Stimulated activated effector memory CD8-positive, alpha-beta T cell treated with anti-CD3 and anti-CD28 coated beads, Interleukin-12 subunit alpha, Interleukin-12 subunit beta, amount 100 ng/mL, for 72 hours (primary cell): ENCODE measurements at regions not wholly inside any gene's neighbourhood (a gene's known extent, or its start where the extent isn't known, plus 50 kb on each side); places are given as distances from the start of the nearest gene placed in this dataset.

Experiments
- ATAC-seq: fragments of 150-1000 bp; cut with Tn5 transposase; 2 replicates; pipeline ENCODE4 v1.10.0; 2021
- DNase-seq, 2 donors: peaks; one replicate each; pipeline ENCODE4 v3.0.0; 2021 to 2022; ENCODE audit warnings: low spot score in 2 of 2
- H3K27ac Mint-ChIP-seq: one replicate; pipeline ENCODE4 v1.8.0; 2022; ENCODE audit warnings: mild to moderate bottlenecking, mixed read lengths
- H3K36me3 Mint-ChIP-seq: one replicate; pipeline ENCODE4 v1.8.0; 2022; ENCODE audit warnings: mild to moderate bottlenecking, mixed read lengths
- H3K4me1 Mint-ChIP-seq: one replicate; pipeline ENCODE4 v1.8.0; 2022; ENCODE audit warnings: mixed read lengths
- H3K4me3 Mint-ChIP-seq: one replicate; pipeline ENCODE4 v1.8.0; 2022; ENCODE audit warnings: mild to moderate bottlenecking, mixed read lengths
- H3K9me3 Mint-ChIP-seq: one replicate; pipeline ENCODE4 v1.8.0; 2022; ENCODE audit warnings: mixed read lengths

GRCh38 chr6:163929538-163929937, 515.0 kb downstream of the QKI start:
- ATAC-seq (no peak), DNase-seq (no peak)
- Mint-ChIP-seq H3K4me1 (no peaks in the 10 kb centered on the region), H3K36me3 (no peaks in the 10 kb centered on the region), H3K27ac (no peak overlapping the region), H3K9me3 (no peaks in the 10 kb centered on the region), H3K4me3 (no peak overlapping the region)

DNA sequence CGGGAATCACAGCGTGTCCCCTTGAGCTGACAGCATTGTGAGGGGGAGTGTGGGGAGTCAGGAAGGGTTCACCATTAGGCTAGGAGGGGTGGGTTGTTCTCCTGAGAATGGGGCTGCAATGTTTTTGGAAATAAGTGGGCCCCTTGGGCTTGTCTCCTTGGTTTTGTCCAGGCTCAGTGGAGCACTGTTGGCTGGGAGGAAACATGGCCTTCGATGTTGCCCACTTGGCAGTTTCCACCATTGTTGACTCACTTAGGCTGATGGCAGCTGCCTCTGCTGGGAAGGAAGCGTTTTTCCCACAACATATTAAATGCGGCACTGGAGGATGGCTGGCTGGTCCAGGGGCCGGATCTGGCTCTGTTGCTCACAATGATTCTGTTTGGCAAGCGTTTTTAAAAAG, 512.1 kb downstream of the QKI start:
- no peaks in the 10 kb centered on the region for H3K36me3 Mint-ChIP-seq
- H3K9me3 Mint-ChIP-seq, result no peaks in the 10 kb centered on the region
- H3K4me3 Mint-ChIP-seq, result no peak overlapping the region
- no peak overlapping the region for H3K27ac Mint-ChIP-seq
- DNase-seq (no peak), ATAC-seq (no peak)
- no peaks in the 10 kb centered on the region for H3K4me1 Mint-ChIP-seq

- no peak for ATAC-seq
Measured at GRCh38 chr6:163925839-163926238, 511.3 kb downstream of the QKI start.

DNA sequence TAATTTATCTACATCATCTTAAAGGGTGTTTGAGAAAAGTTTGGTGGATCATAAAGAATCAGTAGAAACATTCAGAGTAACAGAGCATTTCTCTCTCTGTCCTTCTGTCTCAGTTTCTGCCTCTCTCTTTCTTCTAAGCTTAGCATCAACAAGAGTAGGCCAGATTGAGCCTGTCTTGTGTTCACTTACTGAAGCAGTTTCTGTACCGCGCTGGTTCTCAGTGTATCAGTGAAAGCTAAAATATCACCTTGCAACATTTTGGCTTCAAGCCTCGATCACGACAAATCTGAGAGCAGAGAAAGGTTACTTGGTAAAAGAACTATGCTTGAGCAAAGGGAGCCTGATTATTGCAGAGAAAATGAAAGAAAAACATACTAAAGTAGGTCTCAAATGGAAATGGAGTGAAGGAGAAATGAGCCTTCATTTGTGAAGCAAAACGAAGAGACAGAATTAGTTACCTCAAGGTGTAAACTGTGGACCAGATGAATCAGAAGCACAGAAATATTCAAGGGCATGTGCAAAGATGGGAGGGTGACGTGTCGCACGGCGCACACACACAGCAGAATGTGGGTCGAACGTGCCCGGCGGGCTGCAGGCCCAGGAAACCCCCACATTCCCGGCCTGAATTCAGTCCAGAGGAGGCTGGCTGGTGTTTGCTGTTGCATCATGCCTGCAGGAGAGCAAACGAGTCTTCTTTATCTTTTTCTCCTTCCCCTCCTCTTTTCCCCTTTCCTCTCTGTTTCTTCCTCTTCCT, 509.3 kb downstream of the QKI start:
- Mint-ChIP-seq H3K36me3 (no peaks in the 10 kb centered on the region), H3K4me1 (no peaks in the 10 kb centered on the region), H3K4me3 (no peak overlapping the region), H3K9me3 (no peaks in the 10 kb centered on the region), H3K27ac (no peak overlapping the region)
- no peak for ATAC-seq
- DNase-seq, result no peak

More at GRCh38 chr6:163925839-163926238, 511.3 kb downstream of the QKI start:
- Mint-ChIP-seq H3K4me3 (no peak overlapping the region), H3K27ac (no peak overlapping the region), H3K4me1 (no peaks in the 10 kb centered on the region), H3K9me3 (no peaks in the 10 kb centered on the region), H3K36me3 (no peaks in the 10 kb centered on the region)
- no peak for DNase-seq

DNA sequence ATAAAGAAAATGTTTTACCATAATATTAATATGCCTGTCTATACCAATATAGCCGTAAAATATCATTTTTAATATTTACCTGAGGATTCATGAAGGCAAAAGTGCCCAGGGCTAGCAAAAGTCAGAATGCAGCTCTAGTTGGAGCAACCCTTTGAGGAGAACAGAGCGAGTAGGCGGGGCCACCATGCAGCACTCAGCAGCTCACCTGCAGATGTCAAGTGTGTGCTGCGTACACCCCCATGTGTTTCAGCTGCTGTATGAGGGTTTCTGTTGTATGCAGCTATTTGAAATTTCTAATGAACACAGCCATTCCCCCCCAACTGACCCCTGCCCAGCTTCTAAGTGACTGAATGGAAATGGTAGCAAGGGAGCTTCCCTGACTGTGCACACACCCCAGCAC, 508.0 kb downstream of the QKI start:
- DNase-seq (no peak), ATAC-seq (no peak)
- Mint-ChIP-seq H3K4me3 (no peak overlapping the region), H3K36me3 (no peaks in the 10 kb centered on the region), H3K4me1 (no peaks in the 10 kb centered on the region), H3K27ac (no peak overlapping the region), H3K9me3 (no peaks in the 10 kb centered on the region)

- no peaks in the 10 kb centered on the region for H3K4me1 Mint-ChIP-seq
- DNase-seq (no peak), ATAC-seq (no peak)
- H3K36me3 Mint-ChIP-seq, result no peaks in the 10 kb centered on the region
- H3K4me3 Mint-ChIP-seq, result no peak overlapping the region
- H3K27ac Mint-ChIP-seq, result no peak overlapping the region
- H3K9me3 Mint-ChIP-seq, result no peaks in the 10 kb centered on the region
Measured at GRCh38 chr6:163919652-163920051, 505.1 kb downstream of the QKI start.

GRCh38 chr6:163916315-163917081, 502.0 kb downstream of the QKI start:
- H3K4me3 Mint-ChIP-seq, result no peak overlapping the region
- no peak for DNase-seq
- no peak overlapping the region for H3K27ac Mint-ChIP-seq
- no peaks in the 10 kb centered on the region for H3K36me3 Mint-ChIP-seq
- no peaks in the 10 kb centered on the region for H3K9me3 Mint-ChIP-seq
- ATAC-seq, result no peak
- no peaks in the 10 kb centered on the region for H3K4me1 Mint-ChIP-seq

DNA sequence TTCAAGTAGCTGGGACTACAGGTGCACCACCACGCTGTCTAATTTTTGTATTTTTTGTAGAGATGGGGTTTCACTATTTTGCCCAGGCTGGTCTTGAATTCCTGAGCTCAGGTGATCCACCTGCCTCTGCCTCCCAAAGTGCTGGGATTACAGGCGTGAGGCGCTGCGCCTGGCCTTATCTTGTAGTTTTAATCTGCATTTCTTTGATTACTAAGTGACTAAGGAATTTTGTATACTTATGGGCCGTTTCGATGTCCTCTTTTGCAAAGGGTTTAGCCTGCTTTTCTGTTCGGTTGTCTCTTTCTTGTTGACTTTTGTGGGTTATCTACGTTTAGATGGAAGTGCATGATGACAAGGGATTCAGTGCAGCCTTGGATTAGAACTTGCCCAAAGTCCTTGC, 500.6 kb downstream of the QKI start:
- Mint-ChIP-seq H3K36me3 (no peaks in the 10 kb centered on the region), H3K9me3 (no peaks in the 10 kb centered on the region)

DNA sequence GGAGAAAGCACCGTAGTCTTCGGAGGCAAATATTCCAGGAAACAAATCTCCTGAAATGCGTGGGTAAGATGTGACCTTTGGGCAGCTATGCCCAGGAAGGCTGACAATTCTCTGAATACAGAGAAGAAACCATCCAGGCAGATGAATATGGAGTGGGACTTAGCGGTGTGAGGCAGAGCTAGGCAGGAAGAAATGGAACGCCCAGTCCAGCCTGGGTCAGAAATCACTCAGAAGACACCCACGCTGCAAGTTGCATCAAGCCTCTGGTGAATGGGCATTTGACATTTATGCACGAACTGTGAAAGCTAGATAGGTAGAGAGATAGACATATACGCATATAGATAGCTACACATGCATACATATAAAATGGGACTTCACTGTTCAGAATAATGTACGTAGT, 498.5 kb downstream of the QKI start:
- no peak overlapping the region for H3K4me3 Mint-ChIP-seq
- DNase-seq (no peak), ATAC-seq (no peak)
- H3K27ac Mint-ChIP-seq, result no peak overlapping the region
- H3K9me3 Mint-ChIP-seq, result no peaks in the 10 kb centered on the region
- H3K4me1 Mint-ChIP-seq, result no peaks in the 10 kb centered on the region
- H3K36me3 Mint-ChIP-seq, result no peaks in the 10 kb centered on the region

More for the DNA sequence above, 500.6 kb downstream of the QKI start:
- DNase-seq (no peak), ATAC-seq (no peak)
- Mint-ChIP-seq H3K27ac (no peak overlapping the region), H3K4me1 (no peaks in the 10 kb centered on the region), H3K4me3 (no peak overlapping the region)

DNA sequence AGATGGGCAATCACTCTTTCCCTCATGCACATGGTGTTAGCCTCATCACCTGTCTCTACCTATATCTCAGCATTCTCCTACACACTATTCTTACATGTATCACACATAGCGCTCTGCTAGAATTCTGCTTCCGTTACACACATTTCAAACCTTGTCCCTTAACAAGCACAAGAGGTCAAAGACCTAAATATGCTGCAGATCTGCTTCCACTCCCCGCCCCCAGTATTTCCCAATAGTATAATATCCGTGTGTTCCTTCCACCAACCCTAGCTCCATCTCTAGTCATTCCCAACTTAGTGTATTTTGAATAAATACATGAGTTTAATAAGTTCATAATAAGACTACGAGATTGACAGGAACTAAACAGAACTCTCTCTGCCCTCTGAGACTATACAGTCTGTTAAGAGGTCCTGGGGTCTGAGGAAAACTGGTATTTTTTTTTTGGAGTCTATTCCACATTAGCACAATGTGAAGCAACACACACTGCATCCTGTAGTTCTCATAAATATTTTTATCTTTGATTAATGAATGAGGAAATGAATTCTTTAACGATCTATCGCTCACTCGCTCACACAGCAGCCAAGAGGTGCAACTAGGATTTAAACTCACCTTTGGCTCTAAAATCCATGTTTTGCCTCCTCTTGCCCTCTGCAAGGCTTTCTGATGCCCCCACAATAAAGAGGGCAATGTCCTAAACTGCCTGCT, 491.6 kb downstream of the QKI start:
- H3K27ac Mint-ChIP-seq, result no peak overlapping the region

GRCh38 chr6:163904186-163904585, 489.7 kb downstream of the QKI start:
- Mint-ChIP-seq H3K4me1 (no peaks in the 10 kb centered on the region), H3K27ac (no peak overlapping the region), H3K9me3 (no peaks in the 10 kb centered on the region), H3K4me3 (no peak overlapping the region), H3K36me3 (no peaks in the 10 kb centered on the region)
- ATAC-seq (no peak), DNase-seq (no peak)

More for the DNA sequence above, 491.6 kb downstream of the QKI start:
- no peaks in the 10 kb centered on the region for H3K36me3 Mint-ChIP-seq
- DNase-seq (no peak), ATAC-seq (no peak)
- H3K9me3 Mint-ChIP-seq, result no peaks in the 10 kb centered on the region
- no peaks in the 10 kb centered on the region for H3K4me1 Mint-ChIP-seq
- no peak overlapping the region for H3K4me3 Mint-ChIP-seq

- Mint-ChIP-seq H3K36me3 (no peaks in the 10 kb centered on the region), H3K9me3 (no peaks in the 10 kb centered on the region), H3K4me1 (no peaks in the 10 kb centered on the region), H3K27ac (no peak overlapping the region), H3K4me3 (no peak overlapping the region)
- ATAC-seq (no peak), DNase-seq (no peak)
Measured at GRCh38 chr6:163903541-163903940, 489.0 kb downstream of the QKI start.

- H3K27ac Mint-ChIP-seq, result no peak overlapping the region
- H3K4me3 Mint-ChIP-seq, result no peak overlapping the region
- DNase-seq, result no peak
- ATAC-seq, result no peak
- H3K4me1 Mint-ChIP-seq, result no peaks in the 10 kb centered on the region
- H3K9me3 Mint-ChIP-seq, result no peaks in the 10 kb centered on the region
- no peaks in the 10 kb centered on the region for H3K36me3 Mint-ChIP-seq
Measured at GRCh38 chr6:163902993-163903392, 488.5 kb downstream of the QKI start.

DNA sequence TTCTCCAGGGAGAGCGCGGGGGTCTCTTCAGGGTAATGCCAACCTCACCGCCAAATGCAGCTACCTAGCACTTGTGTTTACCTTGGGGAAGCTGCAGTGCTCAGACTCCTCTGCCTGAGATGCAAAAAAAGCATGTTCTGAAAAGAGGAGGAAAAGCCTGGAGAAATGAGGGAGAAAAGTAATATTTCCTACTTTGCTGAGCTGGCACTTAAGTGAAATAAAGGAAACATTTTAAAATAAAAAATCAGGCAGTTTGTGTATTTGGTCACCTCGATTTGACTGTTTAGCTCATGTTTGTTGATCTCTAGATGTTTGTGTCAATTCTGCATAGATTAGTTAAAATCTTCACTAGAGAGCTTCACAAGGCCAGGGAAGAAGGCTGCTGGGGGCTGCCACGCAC, 487.2 kb downstream of the QKI start:
- no peaks in the 10 kb centered on the region for H3K36me3 Mint-ChIP-seq
- H3K27ac Mint-ChIP-seq, result no peak overlapping the region
- no peak for ATAC-seq
- H3K9me3 Mint-ChIP-seq, result peaks cover 2% of the 10 kb centered on the region
- no peak overlapping the region for H3K4me3 Mint-ChIP-seq
- H3K4me1 Mint-ChIP-seq, result no peaks in the 10 kb centered on the region
- no peak for DNase-seq

DNA sequence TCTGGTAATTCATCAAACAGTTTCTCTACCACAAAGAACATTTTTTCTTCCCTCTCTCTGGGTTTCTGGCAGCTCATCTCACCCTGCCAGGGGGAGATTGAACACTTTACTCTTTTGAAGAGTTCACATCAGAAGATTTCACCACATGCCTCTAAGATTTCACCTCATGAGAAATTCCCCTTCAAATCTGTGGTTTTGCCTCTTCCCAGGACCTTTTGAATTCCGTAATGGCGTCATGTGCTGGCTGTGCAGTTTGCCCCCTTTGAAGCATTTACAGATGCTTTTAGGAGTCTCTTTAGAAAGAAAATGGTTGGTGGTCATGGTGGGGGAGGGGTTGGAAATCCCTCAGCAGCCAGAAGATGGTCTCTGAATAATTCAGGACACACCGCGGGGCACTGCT, 486.1 kb downstream of the QKI start:
- no peak for DNase-seq
- Mint-ChIP-seq H3K4me3 (no peak overlapping the region), H3K4me1 (no peaks in the 10 kb centered on the region), H3K27ac (no peak overlapping the region), H3K9me3 (peaks cover 2% of the 10 kb centered on the region), H3K36me3 (no peaks in the 10 kb centered on the region)
- no peak for ATAC-seq

- no peaks in the 10 kb centered on the region for H3K36me3 Mint-ChIP-seq
- H3K4me1 Mint-ChIP-seq, result no peaks in the 10 kb centered on the region
- ATAC-seq, result no peak
- peaks cover 2% of the 10 kb centered on the region for H3K9me3 Mint-ChIP-seq
- H3K4me3 Mint-ChIP-seq, result no peak overlapping the region
- no peak for DNase-seq
- H3K27ac Mint-ChIP-seq, result no peak overlapping the region
Measured at GRCh38 chr6:163897669-163898068, 483.2 kb downstream of the QKI start.
